ENCODE measurements at regions not wholly inside any gene's neighbourhood (a gene's known extent, or its start where the extent isn't known, plus 50 kb on each side); places are given as distances from the start of the nearest gene placed in this dataset.

DNA sequence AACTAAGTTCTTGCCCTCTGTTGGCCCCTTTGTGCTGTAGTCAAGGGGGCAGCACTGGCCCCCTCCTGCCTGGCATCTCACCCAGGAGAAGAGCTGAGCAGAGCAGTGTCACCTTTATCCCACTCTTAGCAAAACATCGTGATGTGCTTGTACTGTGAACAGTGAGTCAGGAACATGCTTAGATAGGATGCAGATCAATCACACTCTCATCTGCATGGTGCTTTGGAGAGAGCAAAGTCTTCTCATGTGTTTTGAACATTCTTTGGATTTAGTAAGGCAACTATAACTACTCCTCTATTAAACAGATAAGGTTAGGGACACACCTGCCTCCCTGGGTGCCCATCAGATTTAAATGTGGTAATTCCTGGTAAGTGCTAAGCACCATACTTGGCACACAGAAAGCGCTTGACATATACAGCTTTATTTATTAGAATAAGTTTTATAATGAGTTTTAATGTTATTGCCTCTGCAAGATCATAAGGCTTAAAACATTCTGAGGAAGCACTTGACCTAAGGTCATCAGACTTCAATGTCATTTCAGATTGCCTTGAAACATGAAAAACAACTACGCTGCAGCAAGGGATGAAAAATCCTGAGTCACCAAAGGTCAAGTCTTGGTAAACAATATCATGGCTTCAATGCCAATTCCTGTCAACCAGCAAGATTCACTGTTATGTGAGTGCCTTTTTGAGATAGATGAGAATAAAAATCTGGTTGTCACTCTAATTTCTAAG, 82.4 kb upstream of the IRS2 start:
- TF ChIP-seq, protein P1, sequence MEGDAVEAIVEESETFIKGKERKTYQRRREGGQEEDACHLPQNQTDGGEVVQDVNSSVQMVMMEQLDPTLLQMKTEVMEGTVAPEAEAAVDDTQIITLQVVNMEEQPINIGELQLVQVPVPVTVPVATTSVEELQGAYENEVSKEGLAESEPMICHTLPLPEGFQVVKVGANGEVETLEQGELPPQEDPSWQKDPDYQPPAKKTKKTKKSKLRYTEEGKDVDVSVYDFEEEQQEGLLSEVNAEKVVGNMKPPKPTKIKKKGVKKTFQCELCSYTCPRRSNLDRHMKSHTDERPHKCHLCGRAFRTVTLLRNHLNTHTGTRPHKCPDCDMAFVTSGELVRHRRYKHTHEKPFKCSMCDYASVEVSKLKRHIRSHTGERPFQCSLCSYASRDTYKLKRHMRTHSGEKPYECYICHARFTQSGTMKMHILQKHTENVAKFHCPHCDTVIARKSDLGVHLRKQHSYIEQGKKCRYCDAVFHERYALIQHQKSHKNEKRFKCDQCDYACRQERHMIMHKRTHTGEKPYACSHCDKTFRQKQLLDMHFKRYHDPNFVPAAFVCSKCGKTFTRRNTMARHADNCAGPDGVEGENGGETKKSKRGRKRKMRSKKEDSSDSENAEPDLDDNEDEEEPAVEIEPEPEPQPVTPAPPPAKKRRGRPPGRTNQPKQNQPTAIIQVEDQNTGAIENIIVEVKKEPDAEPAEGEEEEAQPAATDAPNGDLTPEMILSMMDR (IDR thresholded peaks at IDR 0.05): no peak
- TF ChIP-seq EZH2phosphoT487 (IDR thresholded peaks at IDR 0.05): no peak

Measured in neural progenitor cell (in vitro differentiated cells).